Prostate gland (tissue), 2 donors: ENCODE measurements at regions not wholly inside any gene's neighbourhood (a gene's known extent, or its start where the extent isn't known, plus 50 kb on each side); places are given as distances from the start of the nearest gene placed in this dataset.
"Not testable (repeated sequence)": the region's sequence is repeated elsewhere in the genome, so short reads cannot be mapped to it uniquely, and the experiment has no call there.

Experiments
- POLR2A ChIP-seq: fragments of 450-650 bp; IDR thresholded peaks from one replicate; pipeline ENCODE4 v1.6.1; 2016; ENCODE audit warnings: antibody characterized with exemption, mild to moderate bottlenecking
- POLR2AphosphoS5 ChIP-seq: sonication (generic); formaldehyde crosslinking; IDR thresholded peaks from one replicate; pipeline ENCODE4 v1.6.1; 2017; ENCODE audit warnings: antibody characterized with exemption
- TF ChIP-seq, protein P1 (sequence below), 4 experiments: fragments of 200-600 bp in 2 of 4; fragments of 450-650 bp in 2 of 4; sonication (generic) in 2 of 4; IDR thresholded peaks; 1 replicate in 3 of 4; 2 replicates in 1 of 4; pipeline ENCODE4 v1.5.1; 2016 to 2019; ENCODE audit warnings: antibody characterized with exemption in 4 of 4, mild to moderate bottlenecking in 2 of 4, moderate library complexity in 2 of 4

DNA sequence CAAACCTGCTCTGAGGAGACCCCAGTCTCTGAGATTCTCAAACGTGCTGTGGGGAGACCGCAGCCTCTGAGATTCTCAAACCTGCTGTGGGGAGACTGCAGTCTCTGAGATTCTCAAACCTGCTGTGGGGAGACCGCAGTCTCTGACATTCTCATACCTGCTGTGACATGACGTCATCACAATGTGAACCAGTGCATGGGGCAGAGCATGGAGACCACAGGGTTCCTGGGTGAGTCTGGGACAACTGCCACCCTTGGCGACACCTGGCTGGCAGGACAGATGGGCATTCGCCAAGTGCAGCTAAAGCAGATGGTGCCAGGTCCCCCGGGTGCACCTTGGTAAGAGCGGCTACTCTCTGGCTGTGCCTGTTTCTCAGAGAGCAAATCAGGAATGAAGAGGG lies 98.8 kb downstream of the DLL1 start:
- TF ChIP-seq, protein P1, sequence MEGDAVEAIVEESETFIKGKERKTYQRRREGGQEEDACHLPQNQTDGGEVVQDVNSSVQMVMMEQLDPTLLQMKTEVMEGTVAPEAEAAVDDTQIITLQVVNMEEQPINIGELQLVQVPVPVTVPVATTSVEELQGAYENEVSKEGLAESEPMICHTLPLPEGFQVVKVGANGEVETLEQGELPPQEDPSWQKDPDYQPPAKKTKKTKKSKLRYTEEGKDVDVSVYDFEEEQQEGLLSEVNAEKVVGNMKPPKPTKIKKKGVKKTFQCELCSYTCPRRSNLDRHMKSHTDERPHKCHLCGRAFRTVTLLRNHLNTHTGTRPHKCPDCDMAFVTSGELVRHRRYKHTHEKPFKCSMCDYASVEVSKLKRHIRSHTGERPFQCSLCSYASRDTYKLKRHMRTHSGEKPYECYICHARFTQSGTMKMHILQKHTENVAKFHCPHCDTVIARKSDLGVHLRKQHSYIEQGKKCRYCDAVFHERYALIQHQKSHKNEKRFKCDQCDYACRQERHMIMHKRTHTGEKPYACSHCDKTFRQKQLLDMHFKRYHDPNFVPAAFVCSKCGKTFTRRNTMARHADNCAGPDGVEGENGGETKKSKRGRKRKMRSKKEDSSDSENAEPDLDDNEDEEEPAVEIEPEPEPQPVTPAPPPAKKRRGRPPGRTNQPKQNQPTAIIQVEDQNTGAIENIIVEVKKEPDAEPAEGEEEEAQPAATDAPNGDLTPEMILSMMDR (IDR thresholded peaks at IDR 0.05): not testable (repeated sequence)
- not testable (repeated sequence) for TF ChIP-seq POLR2A, POLR2AphosphoS5
